ENCODE measurements at regions not wholly inside any gene's neighbourhood (a gene's known extent, or its start where the extent isn't known, plus 50 kb on each side); places are given as distances from the start of the nearest gene placed in this dataset.
"Not testable (repeated sequence)": the region's sequence is repeated elsewhere in the genome, so short reads cannot be mapped to it uniquely, and the experiment has no call there.

GRCh38 chr2:20943721-20944120 is 100.2 kb downstream of the APOB start:
- TF ChIP-seq CTCF (conservative IDR thresholded peaks at IDR 0.05); ZFX (IDR thresholded peaks at IDR 0.05): not testable (repeated sequence)

Data from C4-2B (cell line).